Activated T-cell treated with anti-CD3 and anti-CD28 coated beads, Interleukin-2, amount 50 U/mL, for 72 hours (primary cell): ENCODE measurements at regions not wholly inside any gene's neighbourhood (a gene's known extent, or its start where the extent isn't known, plus 50 kb on each side); places are given as distances from the start of the nearest gene placed in this dataset.

Source experiments
- ATAC-seq, 2 donors: fragments of 150-1000 bp; cut with Tn5 transposase; replicated peaks in 1 of 2; 2 replicates each; pipeline ENCODE4 v1.10.0; 2021; ENCODE audit warnings: moderate library complexity in 2 of 2, mild to moderate bottlenecking in 1 of 2
- DNase-seq, 2 donors: peaks; one replicate each; pipeline ENCODE4 v3.0.0; 2021 to 2022; ENCODE audit warnings: mixed read lengths in 1 of 2
- H3K27ac Mint-ChIP-seq: one replicate; pipeline ENCODE4 v1.8.0; 2022; ENCODE audit warnings: mild to moderate bottlenecking, moderate library complexity, mixed read lengths
- H3K27me3 Mint-ChIP-seq: one replicate; pipeline ENCODE4 v1.8.0; 2022; ENCODE audit warnings: low read depth, mixed read lengths
- H3K36me3 Mint-ChIP-seq, 2 donors: one replicate each; pipeline ENCODE4 v1.8.0; 2022; ENCODE audit warnings: mixed read lengths in 2 of 2, mild to moderate bottlenecking in 1 of 2; ENCODE audit not compliant: insufficient read depth in 2 of 2
- H3K4me1 Mint-ChIP-seq: one replicate; pipeline ENCODE4 v1.8.0; 2022; ENCODE audit warnings: low read depth, mixed read lengths
- H3K4me3 Mint-ChIP-seq, 2 donors: one replicate each; pipeline ENCODE4 v1.8.0; 2022; ENCODE audit warnings: mild to moderate bottlenecking in 2 of 2, mixed read lengths in 2 of 2, moderate library complexity in 2 of 2
- H3K9me3 Mint-ChIP-seq, 2 donors: one replicate each; pipeline ENCODE4 v1.8.0; 2022; ENCODE audit warnings: mixed read lengths in 2 of 2

GRCh38 chr1:72631449-72631848 lies 349.1 kb upstream of the NEGR1 start:
- peaks cover 0 to 7% of the 10 kb centered on the region in 2 donors for H3K9me3 Mint-ChIP-seq
- ATAC-seq = no peak
- H3K27ac Mint-ChIP-seq = no peak overlapping the region
- H3K4me3 Mint-ChIP-seq = no peak overlapping the region
- DNase-seq = no peak
- no peaks in the 10 kb centered on the region for H3K4me1 Mint-ChIP-seq
- H3K27me3 Mint-ChIP-seq = no peaks in the 10 kb centered on the region
- no peaks in the 10 kb centered on the region for H3K36me3 Mint-ChIP-seq

- no peaks in the 10 kb centered on the region for H3K4me1 Mint-ChIP-seq
- no peaks in the 10 kb centered on the region for H3K36me3 Mint-ChIP-seq
- no peaks in the 10 kb centered on the region for H3K27me3 Mint-ChIP-seq
- no peak for DNase-seq
- no peak for ATAC-seq
- no peak overlapping the region for H3K27ac Mint-ChIP-seq
- H3K9me3 Mint-ChIP-seq = peaks cover 0 to 3% of the 10 kb centered on the region in 2 donors
- no peak overlapping the region for H3K4me3 Mint-ChIP-seq
Measured at GRCh38 chr1:72623299-72623708, 341.0 kb upstream of the NEGR1 start.

GRCh38 chr1:72620453-72620852 lies 338.1 kb upstream of the NEGR1 start:
- Mint-ChIP-seq H3K36me3 (no peaks in the 10 kb centered on the region), H3K27me3 (no peaks in the 10 kb centered on the region), H3K4me3 (no peak overlapping the region), H3K4me1 (no peaks in the 10 kb centered on the region), H3K9me3 (peaks cover 0 to 3% of the 10 kb centered on the region in 2 donors), H3K27ac (no peak overlapping the region)
- ATAC-seq (no peak), DNase-seq (no peak)

GRCh38 chr1:72606216-72606810 lies 324.0 kb upstream of the NEGR1 start:
- Mint-ChIP-seq H3K27me3 (no peaks in the 10 kb centered on the region), H3K4me1 (no peaks in the 10 kb centered on the region), H3K4me3 (no peak overlapping the region), H3K27ac (no peak overlapping the region), H3K36me3 (no peaks in the 10 kb centered on the region), H3K9me3 (peaks cover 0 to 1% of the 10 kb centered on the region in 2 donors)
- ATAC-seq = no peak
- DNase-seq = no peak

- DNase-seq (no peak), ATAC-seq (no peak)
- Mint-ChIP-seq H3K4me3 (no peak overlapping the region), H3K36me3 (peaks cover 0 to 2% of the 10 kb centered on the region in 2 donors), H3K9me3 (peaks cover 0 to 4% of the 10 kb centered on the region in 2 donors), H3K27me3 (no peaks in the 10 kb centered on the region), H3K4me1 (no peaks in the 10 kb centered on the region), H3K27ac (no peak overlapping the region)
Measured at GRCh38 chr1:72601035-72601674, 318.8 kb upstream of the NEGR1 start.

- Mint-ChIP-seq H3K27ac (no peak overlapping the region), H3K4me3 (no peak overlapping the region), H3K36me3 (no peaks in the 10 kb centered on the region), H3K4me1 (no peaks in the 10 kb centered on the region), H3K9me3 (peaks cover 0 to 5% of the 10 kb centered on the region in 2 donors), H3K27me3 (no peaks in the 10 kb centered on the region)
- DNase-seq (no peak), ATAC-seq (no peak)
Measured at GRCh38 chr1:72586023-72586685, 303.8 kb upstream of the NEGR1 start.

- Mint-ChIP-seq H3K4me3 (no peak overlapping the region), H3K9me3 (no peaks in the 10 kb centered on the region), H3K4me1 (no peaks in the 10 kb centered on the region), H3K27me3 (no peaks in the 10 kb centered on the region), H3K36me3 (no peaks in the 10 kb centered on the region), H3K27ac (no peak overlapping the region)
- ATAC-seq (no peak), DNase-seq (no peak)
Measured at GRCh38 chr1:72579629-72580028, 297.3 kb upstream of the NEGR1 start.

GRCh38 chr1:72570815-72571214 lies 288.5 kb upstream of the NEGR1 start:
- DNase-seq (no peak), ATAC-seq (no peak)
- no peak overlapping the region for H3K27ac Mint-ChIP-seq
- no peaks in the 10 kb centered on the region for H3K36me3 Mint-ChIP-seq
- peaks cover 3% of the 10 kb centered on the region in 2 donors for H3K9me3 Mint-ChIP-seq
- H3K27me3 Mint-ChIP-seq = no peaks in the 10 kb centered on the region
- no peaks in the 10 kb centered on the region for H3K4me1 Mint-ChIP-seq
- no peak overlapping the region for H3K4me3 Mint-ChIP-seq

- peaks cover 0 to 3% of the 10 kb centered on the region in 2 donors for H3K9me3 Mint-ChIP-seq
Measured at GRCh38 chr1:72568113-72568512, 285.8 kb upstream of the NEGR1 start.

GRCh38 chr1:72567521-72567920 lies 285.2 kb upstream of the NEGR1 start:
- peaks cover 0 to 3% of the 10 kb centered on the region in 2 donors for H3K9me3 Mint-ChIP-seq
- H3K36me3 Mint-ChIP-seq = no peaks in the 10 kb centered on the region
- DNase-seq (no peak), ATAC-seq (no peak)
- H3K4me3 Mint-ChIP-seq = no peak overlapping the region
- no peaks in the 10 kb centered on the region for H3K4me1 Mint-ChIP-seq
- no peak overlapping the region for H3K27ac Mint-ChIP-seq
- H3K27me3 Mint-ChIP-seq = no peaks in the 10 kb centered on the region

More at GRCh38 chr1:72568113-72568512, 285.8 kb upstream of the NEGR1 start:
- H3K4me1 Mint-ChIP-seq = no peaks in the 10 kb centered on the region
- H3K36me3 Mint-ChIP-seq = no peaks in the 10 kb centered on the region
- no peaks in the 10 kb centered on the region for H3K27me3 Mint-ChIP-seq
- DNase-seq (no peak), ATAC-seq (peak; percentile 13 to 22)
- no peak overlapping the region for H3K4me3 Mint-ChIP-seq
- H3K27ac Mint-ChIP-seq = no peak overlapping the region

- no peak for ATAC-seq
- Mint-ChIP-seq H3K9me3 (no peaks in the 10 kb centered on the region), H3K27ac (no peak overlapping the region), H3K4me3 (no peak overlapping the region), H3K4me1 (no peaks in the 10 kb centered on the region), H3K36me3 (no peaks in the 10 kb centered on the region), H3K27me3 (no peaks in the 10 kb centered on the region)
- DNase-seq = no peak
Measured at GRCh38 chr1:72564749-72565148, 282.4 kb upstream of the NEGR1 start.

- no peaks in the 10 kb centered on the region for H3K4me1 Mint-ChIP-seq
- H3K4me3 Mint-ChIP-seq = no peak overlapping the region
- peaks cover 0 to 1% of the 10 kb centered on the region in 2 donors for H3K9me3 Mint-ChIP-seq
- DNase-seq (no peak), ATAC-seq (no peak)
- no peaks in the 10 kb centered on the region for H3K27me3 Mint-ChIP-seq
- H3K27ac Mint-ChIP-seq = no peak overlapping the region
- no peaks in the 10 kb centered on the region for H3K36me3 Mint-ChIP-seq
Measured at GRCh38 chr1:72557446-72558049, 275.2 kb upstream of the NEGR1 start.

GRCh38 chr1:72547412-72547811 lies 265.1 kb upstream of the NEGR1 start:
- Mint-ChIP-seq H3K4me1 (no peaks in the 10 kb centered on the region), H3K4me3 (no peak overlapping the region), H3K9me3 (peaks cover under 1 to 2% of the 10 kb centered on the region in 2 donors), H3K27ac (no peak overlapping the region), H3K27me3 (no peaks in the 10 kb centered on the region), H3K36me3 (no peaks in the 10 kb centered on the region)
- ATAC-seq = no peak
- DNase-seq = no peak
